Endometrium (tissue), 2 donors: ENCODE measurements at regions not wholly inside any gene's neighbourhood (a gene's known extent, or its start where the extent isn't known, plus 50 kb on each side); places are given as distances from the start of the nearest gene placed in this dataset.
A peak's percentile ranks its signal among the peaks of the same experiment; 100 is the strongest.

Source experiments
- FAIRE-seq: peaks from 2 replicates; lab custom pipeline; 2012; peaks lifted over from hg19 to GRCh38; lab: Jason Lieb, UNC
- donor health status: control.
- donor health status: control.

DNA sequence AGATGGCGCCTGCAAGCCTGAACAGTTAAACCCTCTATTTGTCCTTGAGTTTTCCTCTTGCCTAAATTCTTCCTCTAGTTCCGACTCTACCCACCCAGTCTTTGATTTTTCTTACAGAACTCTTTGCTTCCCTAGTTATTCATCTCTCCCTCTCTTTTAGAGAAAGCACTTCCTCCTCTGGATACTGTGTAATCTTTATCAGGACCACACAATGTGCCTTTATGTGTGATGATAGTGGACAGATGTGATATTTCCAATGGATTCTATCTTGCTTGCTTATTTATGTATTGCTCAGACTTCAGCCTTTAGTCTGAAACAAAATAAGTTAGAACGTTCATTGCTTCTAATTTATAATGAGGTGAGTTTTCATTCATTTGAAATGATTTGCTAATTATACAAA lies 79.5 kb upstream of the CAV2 start:
- no peak for FAIRE-seq

DNA sequence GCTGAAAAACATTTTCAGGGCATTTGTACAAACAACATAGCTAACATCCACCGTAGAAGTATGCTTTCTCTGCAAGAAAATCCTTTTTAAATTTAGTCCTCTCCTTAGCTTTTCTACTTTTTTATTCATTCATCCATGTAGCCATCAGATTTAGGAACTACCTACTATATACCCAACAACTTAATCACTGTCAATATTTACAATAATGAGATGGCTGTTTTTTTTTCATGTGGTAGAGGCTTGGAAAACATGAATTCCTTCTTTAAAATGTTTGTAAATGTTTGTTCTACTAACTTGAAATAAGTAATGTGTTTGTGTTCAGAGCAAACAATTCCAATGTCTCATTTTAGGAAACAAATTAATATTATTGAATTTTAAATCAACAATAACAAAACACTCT lies 78.2 kb upstream of the CAV2 start:
- peak; percentile 79 for FAIRE-seq

DNA sequence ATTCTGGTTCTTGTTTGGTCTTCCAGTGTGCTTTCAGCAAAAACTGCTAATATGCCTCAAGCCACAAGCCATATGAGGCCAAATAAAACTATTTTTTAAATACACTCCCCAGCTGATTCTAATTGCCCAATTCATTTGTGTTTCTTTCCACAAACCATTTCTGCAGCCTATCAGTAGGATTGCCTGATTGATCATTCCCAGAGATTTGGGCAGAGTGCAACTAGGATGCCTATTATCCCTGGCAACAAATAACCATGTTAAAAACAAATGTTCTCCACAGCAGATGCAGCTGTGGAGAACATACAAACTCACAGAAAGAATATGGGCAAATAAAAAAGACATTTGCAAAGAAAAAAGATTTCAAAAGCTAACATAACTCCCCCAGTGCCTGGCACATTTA lies 76.9 kb upstream of the CAV2 start:
- FAIRE-seq: no peak

- FAIRE-seq: no peak
Observed at GRCh38 chr7:116423499-116423898, 76.0 kb upstream of the CAV2 start.

DNA sequence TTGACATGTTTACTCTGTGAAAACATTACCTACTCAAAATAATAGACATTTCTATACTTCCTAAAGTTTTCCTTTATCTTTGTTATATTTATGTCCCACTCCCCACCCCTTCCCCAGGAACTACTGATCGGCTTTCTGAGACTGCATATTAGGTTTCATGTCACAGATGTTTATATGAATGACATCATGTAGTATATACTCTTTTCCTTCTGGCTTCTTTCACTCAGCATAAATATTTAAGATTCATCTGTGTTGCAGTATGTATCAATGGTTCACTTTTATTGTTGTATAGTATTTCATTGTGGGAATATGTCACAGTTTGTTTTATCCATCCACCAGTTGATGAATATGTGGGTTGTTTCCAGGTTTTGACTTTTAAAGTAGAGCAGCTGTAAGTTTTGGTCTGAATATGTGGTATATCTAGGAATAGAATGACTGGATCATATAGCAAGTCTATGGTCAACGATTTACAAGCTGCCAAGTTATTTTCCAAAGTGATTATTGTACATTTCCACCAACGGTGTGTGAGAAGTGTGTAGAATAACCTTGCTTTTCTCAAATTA lies 73.8 kb upstream of the CAV2 start:
- no peak for FAIRE-seq

DNA sequence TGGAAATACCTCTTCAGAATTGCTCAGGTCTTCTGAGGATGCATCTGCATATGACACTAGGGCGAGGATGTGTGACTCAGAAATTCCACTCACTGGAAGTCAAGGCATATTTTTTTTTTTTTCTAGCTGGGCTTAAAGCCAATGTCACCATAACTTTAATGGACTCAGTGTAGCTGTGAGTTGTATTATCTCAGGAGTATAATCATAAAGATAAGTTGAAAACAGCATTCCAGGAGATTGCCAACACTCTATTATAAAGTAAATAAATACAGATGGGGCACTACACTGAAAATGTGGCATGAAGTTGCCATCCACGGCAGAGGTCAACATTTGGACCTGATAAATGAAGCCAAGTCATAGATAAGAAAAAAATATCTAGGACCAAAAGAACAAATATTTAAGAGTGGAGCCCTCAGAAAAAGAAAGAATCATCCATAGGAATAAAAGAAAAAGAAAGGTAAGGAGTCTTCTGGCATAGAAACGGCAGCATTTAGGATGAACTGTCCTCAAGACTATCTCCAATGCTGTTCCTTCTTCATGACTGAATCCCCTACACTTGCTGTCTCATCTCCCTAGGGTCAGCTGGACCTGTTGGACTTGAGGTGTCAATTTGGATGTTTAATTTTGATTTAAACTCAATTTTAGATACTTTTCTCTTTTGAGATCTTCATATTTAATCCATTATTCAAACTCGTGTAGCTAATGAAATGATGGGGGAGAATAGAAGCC lies 72.9 kb upstream of the CAV2 start:
- FAIRE-seq: peak; percentile 92

- FAIRE-seq: no peak
Observed at GRCh38 chr7:116429986-116430619, 69.4 kb upstream of the CAV2 start.

GRCh38 chr7:116431787-116432526 lies 67.6 kb upstream of the CAV2 start:
- no peak for FAIRE-seq

DNA sequence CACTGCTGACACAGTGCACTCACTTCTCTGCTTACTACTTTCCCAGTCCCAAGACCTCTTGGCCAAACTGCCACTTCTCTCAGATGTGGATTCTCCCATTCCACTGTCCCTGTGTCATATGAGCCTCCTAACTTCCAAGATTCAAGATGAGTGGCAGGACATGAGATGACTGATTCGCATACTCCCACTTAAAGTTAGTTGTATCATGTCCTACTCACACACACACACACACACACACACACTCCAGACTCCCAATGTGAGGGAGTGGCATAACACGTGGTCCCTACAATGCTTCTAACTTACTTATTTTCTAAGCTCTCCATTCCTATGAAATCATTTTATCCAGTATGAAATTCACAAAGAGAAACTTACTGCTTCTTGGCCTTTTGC lies 67.0 kb upstream of the CAV2 start:
- FAIRE-seq: no peak

DNA sequence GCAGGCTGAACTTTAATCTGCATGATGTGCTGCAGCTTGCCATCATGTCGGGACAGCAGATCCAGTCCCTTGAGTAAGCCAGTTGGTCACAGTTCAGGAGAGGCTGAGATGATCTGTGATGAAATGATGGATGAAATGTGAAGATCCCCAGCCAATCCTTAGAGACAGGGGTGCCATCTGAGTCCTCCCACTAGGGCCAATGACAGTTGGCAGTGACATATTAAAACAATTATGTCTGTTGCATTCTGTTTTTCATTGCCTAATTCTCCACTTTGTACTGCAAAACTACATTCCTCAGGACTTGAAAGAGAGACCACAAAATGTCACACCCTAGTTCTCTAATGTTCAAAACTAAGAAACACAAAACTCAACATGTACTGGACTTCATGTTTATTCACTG lies 66.3 kb upstream of the CAV2 start:
- FAIRE-seq: no peak

DNA sequence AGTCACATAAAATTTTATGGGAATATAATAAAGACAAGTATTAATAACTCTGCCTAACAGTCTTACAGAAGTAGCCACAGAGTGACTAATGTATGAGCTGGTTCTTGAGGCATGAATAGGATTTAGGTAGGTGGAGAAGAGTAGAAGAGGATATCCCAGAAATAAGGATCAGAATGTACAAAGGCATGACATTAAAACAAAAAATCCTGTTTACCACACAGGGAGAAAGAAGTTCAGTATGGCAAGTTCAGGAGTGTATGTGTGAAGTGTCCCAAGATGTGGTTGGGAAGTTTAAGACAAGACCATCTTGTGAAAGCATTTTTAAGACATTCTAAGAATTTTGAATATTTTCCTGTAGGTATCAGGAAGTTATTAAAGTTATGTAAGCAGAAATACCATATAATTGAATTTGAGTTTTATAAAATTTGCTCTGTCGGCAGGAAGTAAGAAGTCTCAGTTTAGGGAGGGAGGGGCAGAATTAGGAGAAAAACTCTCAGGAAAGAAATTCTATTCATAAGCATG lies 64.7 kb upstream of the CAV2 start:
- no peak for FAIRE-seq

GRCh38 chr7:116436305-116436826 lies 63.2 kb upstream of the CAV2 start:
- FAIRE-seq: no peak

GRCh38 chr7:116438267-116438666 lies 61.3 kb upstream of the CAV2 start:
- no peak for FAIRE-seq

DNA sequence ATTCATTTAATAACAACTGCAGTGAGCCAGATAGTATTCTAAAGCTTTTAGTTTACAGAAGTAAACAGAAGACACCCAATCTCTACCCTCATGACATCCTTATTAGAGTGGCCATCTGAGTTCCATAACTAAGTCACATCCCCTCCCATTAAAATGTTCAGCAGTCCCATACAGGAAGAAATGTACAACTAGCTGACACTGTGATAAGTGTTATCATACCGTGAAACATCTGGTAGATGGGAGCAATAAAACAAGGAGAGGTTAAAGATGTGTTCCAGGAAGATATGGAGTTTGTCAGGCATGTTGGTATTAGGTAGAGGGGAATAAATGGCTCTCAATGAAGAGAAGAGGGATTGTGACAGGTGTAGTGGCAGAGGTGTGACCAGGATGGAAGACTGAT lies 60.5 kb upstream of the CAV2 start:
- FAIRE-seq: no peak

DNA sequence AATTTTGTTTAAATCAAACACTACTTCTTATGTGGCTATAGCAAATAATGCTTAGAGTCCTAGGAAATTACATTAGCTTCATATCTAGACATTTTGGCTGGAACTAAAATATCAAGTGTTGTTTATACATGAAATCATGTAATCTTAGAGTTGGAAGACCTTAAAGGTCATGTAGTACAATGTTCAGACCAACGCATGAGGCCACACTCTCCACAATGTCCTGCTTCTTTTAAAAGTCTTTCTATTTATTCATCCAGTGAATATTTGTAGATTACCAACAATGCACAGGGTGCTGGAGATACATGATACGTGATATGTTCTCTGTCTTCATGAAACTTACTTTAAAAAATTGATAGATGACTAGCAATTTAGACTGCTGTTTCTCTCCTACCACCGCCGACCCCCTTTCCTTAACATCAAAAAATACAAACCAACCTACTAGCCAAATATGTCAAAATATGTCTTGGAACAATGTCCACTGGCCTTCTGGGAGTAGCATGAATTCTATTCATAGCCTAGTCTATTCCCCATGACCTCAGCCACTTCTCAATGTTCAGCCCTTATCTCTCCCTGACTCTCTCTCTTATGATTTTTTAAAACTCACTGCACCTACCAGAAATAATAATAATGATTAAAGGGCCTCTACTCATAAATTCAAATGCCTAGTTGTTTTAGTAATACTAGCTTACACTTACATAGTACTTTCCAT lies 59.5 kb upstream of the CAV2 start:
- FAIRE-seq: no peak

- peak; percentile 94 for FAIRE-seq
Observed at GRCh38 chr7:116441534-116441933, 58.0 kb upstream of the CAV2 start.

- FAIRE-seq: peak; percentile 29
Observed at GRCh38 chr7:116443101-116443523, 56.4 kb upstream of the CAV2 start.

- no peak for FAIRE-seq
Observed at GRCh38 chr7:116443646-116444045, 55.9 kb upstream of the CAV2 start.

DNA sequence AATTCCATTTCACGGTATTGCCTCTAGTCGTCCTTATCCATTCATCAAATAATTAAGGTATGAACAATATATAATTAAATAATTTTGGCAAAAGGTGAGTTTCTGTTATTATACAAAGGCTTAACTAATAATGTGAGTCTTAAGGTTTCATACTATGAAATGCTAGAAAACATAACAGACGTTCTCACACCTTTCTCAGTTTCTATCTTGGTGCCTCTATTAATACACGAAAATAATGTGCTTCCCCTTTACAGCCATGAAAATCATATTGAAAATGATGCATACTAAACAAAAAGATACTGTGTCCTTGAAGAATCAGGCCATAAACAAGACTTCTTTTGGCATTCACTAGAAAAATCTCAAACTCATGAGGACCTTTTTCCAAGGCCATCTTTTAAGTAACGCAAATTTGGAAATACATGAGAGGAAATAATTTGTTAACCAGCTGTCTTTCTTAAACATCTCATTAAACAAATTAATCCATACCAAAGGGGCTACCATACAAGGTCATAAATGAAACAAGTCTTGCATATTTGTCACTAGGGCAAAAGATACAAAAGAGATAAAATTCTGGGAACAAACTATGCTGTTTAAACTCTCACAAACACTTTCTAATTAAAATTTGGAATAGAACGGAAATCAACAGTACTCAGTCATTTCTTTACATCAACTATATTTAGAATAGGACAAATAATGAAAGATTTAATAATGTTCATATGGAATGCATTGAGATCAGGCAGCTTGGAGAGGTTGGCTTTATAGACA lies 53.9 kb upstream of the CAV2 start:
- no peak for FAIRE-seq

- no peak for FAIRE-seq
Observed at GRCh38 chr7:116446212-116446855, 53.2 kb upstream of the CAV2 start.

DNA sequence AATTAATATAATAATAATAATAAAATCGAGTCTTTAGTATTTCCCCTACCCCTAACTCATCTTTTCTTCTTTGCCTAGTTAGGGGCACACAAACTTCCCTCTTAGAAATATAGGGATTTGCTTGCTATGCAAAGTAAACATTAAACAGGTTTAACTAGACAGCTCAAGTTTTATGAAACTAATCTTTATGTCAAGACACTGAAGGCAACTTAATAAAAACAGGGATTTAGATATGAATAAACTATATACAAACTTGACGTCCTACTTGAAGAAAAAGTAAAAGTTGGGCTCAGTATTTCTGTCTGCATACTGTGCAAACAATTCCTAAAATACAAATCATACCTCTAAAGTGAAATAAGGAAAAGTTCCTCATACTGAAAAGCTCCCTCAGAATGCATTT lies 52.1 kb upstream of the CAV2 start:
- FAIRE-seq: no peak
